ENCODE measurements at regions not wholly inside any gene's neighbourhood (a gene's known extent, or its start where the extent isn't known, plus 50 kb on each side); places are given as distances from the start of the nearest gene placed in this dataset.

GRCh38 chr1:30325085-30325935 lies 398.1 kb downstream of the MATN1 start:
- Histone ChIP-seq H4K20me1 (ENCODE audit: insufficient read depth, low read depth, low read length) (no peaks in the 10 kb centered on the region), H3K4me2 (ENCODE audit: low read depth, low read length, poor library complexity, severe bottlenecking) (no peak overlapping the region), H3K4me1 (ENCODE audit: low read length) (no peaks in the 10 kb centered on the region), H3K79me2 (ENCODE audit: low read length) (no peaks in the 10 kb centered on the region), H3K9ac (ENCODE audit: low read length) (no peak overlapping the region), H3K9me3 (ENCODE audit: low read length) (no peaks in the 10 kb centered on the region), H3K36me3 (ENCODE audit: insufficient read depth, low read length) (no peaks in the 10 kb centered on the region), H2AFZ (ENCODE audit: low read length) (no peak overlapping the region), H3K27me3 (ENCODE audit: low read length) (no peaks in the 10 kb centered on the region), H3K27ac (ENCODE audit: low read length) (no peak overlapping the region), H3K9me2 (replicated peaks; ENCODE audit: insufficient read depth, low read length) (no peaks in the 10 kb centered on the region), H3K4me3 (ENCODE audit: low read length) (no peak overlapping the region)
- no peak for DNase-seq

GRCh38 chr1:30324251-30325084 lies 398.9 kb downstream of the MATN1 start:
- Histone ChIP-seq H3K9me2 (replicated peaks; ENCODE audit: insufficient read depth, low read length) (no peaks in the 10 kb centered on the region), H3K4me3 (ENCODE audit: low read length) (no peak overlapping the region), H3K79me2 (ENCODE audit: low read length) (no peaks in the 10 kb centered on the region), H3K27ac (ENCODE audit: low read length) (no peak overlapping the region), H3K4me2 (ENCODE audit: low read depth, low read length, poor library complexity, severe bottlenecking) (no peak overlapping the region), H2AFZ (ENCODE audit: low read length) (no peak overlapping the region), H3K9me3 (ENCODE audit: low read length) (no peaks in the 10 kb centered on the region), H3K36me3 (ENCODE audit: insufficient read depth, low read length) (no peaks in the 10 kb centered on the region), H4K20me1 (ENCODE audit: insufficient read depth, low read depth, low read length) (no peaks in the 10 kb centered on the region), H3K27me3 (ENCODE audit: low read length) (no peaks in the 10 kb centered on the region), H3K4me1 (ENCODE audit: low read length) (no peaks in the 10 kb centered on the region), H3K9ac (ENCODE audit: low read length) (no peak overlapping the region)
- no peak for DNase-seq

- H4K20me1 ChIP-seq (ENCODE audit: insufficient read depth, low read depth, low read length) = 0 out of 2 replicates have a peak, but pooled peaks cover 1% of the 10 kb centered on the region
- H3K9me2 ChIP-seq (replicated peaks; ENCODE audit: insufficient read depth, low read length) = no peaks in the 10 kb centered on the region
- no peaks in the 10 kb centered on the region for H3K4me1 ChIP-seq (ENCODE audit: low read length)
- H3K27me3 ChIP-seq (ENCODE audit: low read length) = no peaks in the 10 kb centered on the region
- no peak for DNase-seq
- no peak overlapping the region for H3K4me3 ChIP-seq (ENCODE audit: low read length)
- no peak overlapping the region for H3K27ac ChIP-seq (ENCODE audit: low read length)
- H3K9me3 ChIP-seq (ENCODE audit: low read length) = no peaks in the 10 kb centered on the region
- H3K79me2 ChIP-seq (ENCODE audit: low read length) = no peaks in the 10 kb centered on the region
- H3K9ac ChIP-seq (ENCODE audit: low read length) = no peak overlapping the region
- H3K36me3 ChIP-seq (ENCODE audit: insufficient read depth, low read length) = no peaks in the 10 kb centered on the region
- H3K4me2 ChIP-seq (ENCODE audit: low read depth, low read length, poor library complexity, severe bottlenecking) = no peak overlapping the region
- no peak overlapping the region for H2AFZ ChIP-seq (ENCODE audit: low read length)
Observed at GRCh38 chr1:30323841-30324240, 399.5 kb downstream of the MATN1 start.

GRCh38 chr1:30323352-30323751 lies 400.0 kb downstream of the MATN1 start:
- Histone ChIP-seq H3K4me3 (ENCODE audit: low read length) (no peak overlapping the region), H3K36me3 (ENCODE audit: insufficient read depth, low read length) (no peaks in the 10 kb centered on the region), H3K27ac (ENCODE audit: low read length) (no peak overlapping the region), H3K4me2 (ENCODE audit: low read depth, low read length, poor library complexity, severe bottlenecking) (no peak overlapping the region), H3K9me3 (ENCODE audit: low read length) (no peaks in the 10 kb centered on the region), H4K20me1 (ENCODE audit: insufficient read depth, low read depth, low read length) (0 out of 2 replicates have a peak, but pooled peaks cover 4% of the 10 kb centered on the region), H3K9ac (ENCODE audit: low read length) (no peak overlapping the region), H3K27me3 (ENCODE audit: low read length) (no peaks in the 10 kb centered on the region), H3K79me2 (ENCODE audit: low read length) (no peaks in the 10 kb centered on the region), H2AFZ (ENCODE audit: low read length) (no peak overlapping the region), H3K4me1 (ENCODE audit: low read length) (no peaks in the 10 kb centered on the region), H3K9me2 (replicated peaks; ENCODE audit: insufficient read depth, low read length) (no peaks in the 10 kb centered on the region)
- DNase-seq = no peak

GRCh38 chr1:30322859-30323257 lies 400.5 kb downstream of the MATN1 start:
- Histone ChIP-seq H3K4me2 (ENCODE audit: low read depth, low read length, poor library complexity, severe bottlenecking) (no peak overlapping the region), H3K27ac (ENCODE audit: low read length) (no peak overlapping the region), H3K9ac (ENCODE audit: low read length) (no peak overlapping the region), H3K4me1 (ENCODE audit: low read length) (no peaks in the 10 kb centered on the region), H3K27me3 (ENCODE audit: low read length) (no peaks in the 10 kb centered on the region), H4K20me1 (ENCODE audit: insufficient read depth, low read depth, low read length) (0 out of 2 replicates have a peak, but pooled peaks cover 4% of the 10 kb centered on the region), H3K9me3 (ENCODE audit: low read length) (no peaks in the 10 kb centered on the region), H3K9me2 (replicated peaks; ENCODE audit: insufficient read depth, low read length) (no peaks in the 10 kb centered on the region), H3K4me3 (ENCODE audit: low read length) (no peak overlapping the region), H3K36me3 (ENCODE audit: insufficient read depth, low read length) (no peaks in the 10 kb centered on the region), H3K79me2 (ENCODE audit: low read length) (no peaks in the 10 kb centered on the region), H2AFZ (ENCODE audit: low read length) (no peak overlapping the region)
- DNase-seq = no peak

- Histone ChIP-seq H2AFZ (ENCODE audit: low read length) (no peak overlapping the region), H3K27ac (ENCODE audit: low read length) (no peak overlapping the region), H3K4me1 (ENCODE audit: low read length) (no peaks in the 10 kb centered on the region), H3K79me2 (ENCODE audit: low read length) (no peaks in the 10 kb centered on the region), H3K4me3 (ENCODE audit: low read length) (no peak overlapping the region), H3K36me3 (ENCODE audit: insufficient read depth, low read length) (no peaks in the 10 kb centered on the region), H3K4me2 (ENCODE audit: low read depth, low read length, poor library complexity, severe bottlenecking) (no peak overlapping the region), H3K9me2 (replicated peaks; ENCODE audit: insufficient read depth, low read length) (no peaks in the 10 kb centered on the region), H4K20me1 (ENCODE audit: insufficient read depth, low read depth, low read length) (0 out of 2 replicates have a peak, but pooled peaks cover 4% of the 10 kb centered on the region), H3K27me3 (ENCODE audit: low read length) (no peaks in the 10 kb centered on the region), H3K9ac (ENCODE audit: low read length) (no peak overlapping the region), H3K9me3 (ENCODE audit: low read length) (no peaks in the 10 kb centered on the region)
- DNase-seq = no peak
Observed at GRCh38 chr1:30321996-30322858, 401.2 kb downstream of the MATN1 start.

- Histone ChIP-seq H3K4me2 (ENCODE audit: low read depth, low read length, poor library complexity, severe bottlenecking) (no peak overlapping the region), H3K9me3 (ENCODE audit: low read length) (no peaks in the 10 kb centered on the region), H3K4me3 (ENCODE audit: low read length) (no peak overlapping the region), H3K9me2 (replicated peaks; ENCODE audit: insufficient read depth, low read length) (no peaks in the 10 kb centered on the region), H3K27me3 (ENCODE audit: low read length) (no peaks in the 10 kb centered on the region), H3K4me1 (ENCODE audit: low read length) (no peaks in the 10 kb centered on the region), H3K9ac (ENCODE audit: low read length) (no peak overlapping the region), H3K36me3 (ENCODE audit: insufficient read depth, low read length) (no peaks in the 10 kb centered on the region), H2AFZ (ENCODE audit: low read length) (no peak overlapping the region), H3K79me2 (ENCODE audit: low read length) (no peaks in the 10 kb centered on the region), H4K20me1 (ENCODE audit: insufficient read depth, low read depth, low read length) (0 out of 2 replicates have a peak, but pooled peaks cover 4% of the 10 kb centered on the region), H3K27ac (ENCODE audit: low read length) (no peak overlapping the region)
- DNase-seq = no peak
Observed at GRCh38 chr1:30321246-30321910, 402.0 kb downstream of the MATN1 start.
